Thymus (tissue), 11 donors: ENCODE measurements at regions not wholly inside any gene's neighbourhood (a gene's known extent, or its start where the extent isn't known, plus 50 kb on each side); places are given as distances from the start of the nearest gene placed in this dataset.

Source experiments
- DNase-seq, 9 donors: peaks; one replicate each; pipeline ENCODE4 v3.0.0-alpha.2; 2013; ENCODE audit warnings: low spot score in 9 of 9, low read depth in 6 of 9, missing footprints in 1 of 9
- H3K27ac ChIP-seq, 2 donors: one replicate each; pipeline ENCODE4 v1.5.1; 2013; ENCODE audit warnings: control low read depth in 1 of 2, low read depth in 1 of 2, low read length in 1 of 2, mild to moderate bottlenecking in 1 of 2, moderate library complexity in 1 of 2
- H3K27me3 ChIP-seq, 2 donors: one replicate each; pipeline ENCODE4 v1.5.1; 2013; ENCODE audit warnings: low read length in 1 of 2; ENCODE audit not compliant: control insufficient read depth in 2 of 2, insufficient read depth in 1 of 2
- H3K36me3 ChIP-seq, 2 donors: one replicate each; pipeline ENCODE4 v1.5.1; 2013; ENCODE audit warnings: low read length in 1 of 2, mild to moderate bottlenecking in 1 of 2, moderate library complexity in 1 of 2; ENCODE audit not compliant: control insufficient read depth in 2 of 2, insufficient read depth in 2 of 2
- H3K4me1 ChIP-seq, 2 donors: one replicate each; pipeline ENCODE4 v1.5.1; 2013; ENCODE audit warnings: low read length in 2 of 2; ENCODE audit not compliant: control insufficient read depth in 2 of 2, insufficient read depth in 2 of 2
- H3K4me3 ChIP-seq, 2 donors: one replicate each; pipeline ENCODE4 v1.5.1; 2013; ENCODE audit warnings: low read length in 2 of 2, control low read depth in 1 of 2, mild to moderate bottlenecking in 1 of 2
- H3K9me3 ChIP-seq, 2 donors: one replicate each; pipeline ENCODE4 v1.5.1; 2013; ENCODE audit warnings: low read length in 1 of 2, mild to moderate bottlenecking in 1 of 2; ENCODE audit not compliant: control insufficient read depth in 2 of 2, insufficient read depth in 1 of 2
- WGBS: extraction: QIAGEN DNeasy Blood & Tissue Kit; methylation state at CpG from one replicate; pipeline ENCODE4 v1.1.7; 2013; 5-methylcytosine and 5-hydroxymethylcytosine counted together
- donor health status: healthy.

DNA sequence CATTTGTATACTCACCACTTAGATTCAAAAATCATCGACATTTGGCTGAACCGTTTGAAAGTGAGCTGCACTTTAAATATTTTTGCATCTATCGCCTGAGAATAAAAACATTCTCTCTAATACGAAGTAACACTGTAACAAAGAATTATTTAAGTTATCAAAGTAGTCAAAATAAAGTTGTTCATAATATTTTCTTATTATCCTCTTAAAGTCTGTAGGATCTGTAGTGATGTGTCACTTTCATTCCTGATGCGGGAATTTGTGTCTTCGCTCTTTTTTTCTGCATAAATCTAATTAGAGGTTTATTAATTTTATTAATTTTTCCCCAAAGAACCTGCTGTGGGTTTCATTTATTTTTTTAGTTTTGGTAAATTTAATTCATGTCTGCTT is 74.8 kb downstream of the ETS2 start:
- Histone ChIP-seq H3K4me3 (no peak overlapping the region), H3K27ac (no peak overlapping the region), H3K4me1 (peaks cover 2 to 13% of the 10 kb centered on the region in 2 donors), H3K9me3 (peaks cover 0 to 3% of the 10 kb centered on the region in 2 donors), H3K27me3 (no peaks in the 10 kb centered on the region), H3K36me3 (no peaks in the 10 kb centered on the region)
- DNase-seq: no peak
- 99% methylated on average over 6 of the region's 6 CpGs for WGBS

GRCh38 chr21:38879912-38880576 is 74.3 kb downstream of the ETS2 start:
- WGBS: 95% methylated on average over 4 of the region's 4 CpGs
- no peak for DNase-seq
- H3K4me3 ChIP-seq: no peak overlapping the region
- no peaks in the 10 kb centered on the region for H3K27me3 ChIP-seq
- peaks cover 0 to 3% of the 10 kb centered on the region in 2 donors for H3K9me3 ChIP-seq
- H3K4me1 ChIP-seq: peaks cover 4 to 14% of the 10 kb centered on the region in 2 donors
- H3K36me3 ChIP-seq: no peaks in the 10 kb centered on the region
- H3K27ac ChIP-seq: no peak overlapping the region

DNA sequence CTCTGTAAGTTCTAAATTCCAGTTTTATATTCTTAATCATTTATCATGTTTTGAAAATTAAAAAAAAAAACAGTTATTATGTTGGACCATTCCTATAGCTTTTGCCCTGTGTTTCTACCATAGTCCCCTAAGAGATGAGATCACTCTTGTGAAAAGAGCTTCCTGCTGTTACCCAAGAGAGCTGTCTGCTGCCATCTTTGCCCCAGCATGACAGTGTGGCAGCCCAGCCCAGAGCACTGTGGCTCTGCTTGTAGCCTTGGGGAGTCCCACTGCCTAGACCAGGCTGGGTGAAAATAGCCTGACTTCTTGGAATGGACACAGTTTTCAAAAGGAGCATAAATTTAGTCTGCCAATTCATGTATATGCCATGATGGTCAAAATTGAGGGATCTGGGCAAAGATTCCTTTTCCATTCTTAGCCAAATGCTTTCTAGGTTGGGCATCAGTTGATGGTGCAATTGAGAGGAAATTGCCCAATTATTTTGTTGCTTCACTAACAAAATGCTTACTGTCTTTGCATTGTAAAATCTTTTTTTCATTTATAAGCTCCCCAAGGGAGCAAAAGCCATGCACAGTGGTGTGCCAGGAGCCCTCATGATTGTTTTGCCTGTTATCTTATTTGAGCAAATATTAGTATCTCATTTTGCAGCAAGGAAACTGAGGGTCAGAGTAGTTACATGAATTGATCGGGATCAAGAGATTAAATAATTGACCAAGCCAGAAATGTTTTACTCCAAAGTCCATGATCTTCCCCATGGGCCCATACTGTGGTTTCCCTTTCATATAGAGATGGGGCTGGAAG is 72.8 kb downstream of the ETS2 start:
- Histone ChIP-seq H3K36me3 (no peaks in the 10 kb centered on the region), H3K9me3 (peaks cover 0 to 3% of the 10 kb centered on the region in 2 donors), H3K27ac (no peak overlapping the region), H3K4me1 (peaks cover 4 to 14% of the 10 kb centered on the region in 2 donors), H3K27me3 (no peaks in the 10 kb centered on the region), H3K4me3 (no peak overlapping the region)
- DNase-seq: no peak
- WGBS: 92% methylated on average over 1 of the region's 1 CpG

DNA sequence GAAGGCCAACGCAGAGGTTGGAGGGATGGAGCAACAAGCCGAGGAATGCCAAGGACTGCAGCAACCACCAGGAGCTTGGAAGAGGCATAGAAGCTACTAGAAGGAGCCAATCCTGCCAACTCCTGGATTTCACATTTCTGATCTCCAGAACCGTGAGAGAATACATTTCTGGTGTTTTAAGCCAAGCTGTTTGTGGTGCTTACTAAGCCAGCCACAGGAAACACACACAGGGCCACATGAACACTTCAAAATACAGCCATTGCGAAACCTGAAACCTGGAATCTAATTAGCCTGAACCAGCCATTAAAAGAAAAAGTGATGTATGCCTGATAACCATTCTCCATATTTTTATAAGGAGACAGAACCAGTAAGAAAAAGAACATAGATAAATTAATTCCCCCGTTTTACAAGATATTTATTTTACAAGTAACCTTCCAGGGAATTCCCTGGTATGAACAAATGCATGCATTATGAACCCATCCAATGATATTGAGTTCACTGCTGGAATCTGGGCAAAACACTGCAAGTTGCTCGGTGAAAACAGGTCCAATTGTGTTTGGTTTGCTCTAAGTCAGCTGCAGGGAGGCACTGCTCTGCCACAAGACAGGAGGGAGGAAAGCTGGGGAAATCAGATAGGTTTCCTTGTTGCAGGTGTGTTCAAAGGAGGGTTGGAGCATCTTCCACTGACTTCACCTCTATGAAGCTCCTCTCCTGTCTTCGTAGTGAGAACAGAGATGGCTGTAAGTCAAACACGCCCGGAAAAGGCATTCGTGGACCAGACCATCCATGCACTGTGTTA is 70.2 kb downstream of the ETS2 start:
- DNase-seq: no peak
- Histone ChIP-seq H3K27ac (no peak overlapping the region), H3K4me3 (no peak overlapping the region), H3K9me3 (peaks cover 0 to 3% of the 10 kb centered on the region in 2 donors), H3K4me1 (peaks cover 4 to 14% of the 10 kb centered on the region in 2 donors), H3K27me3 (no peaks in the 10 kb centered on the region), H3K36me3 (no peaks in the 10 kb centered on the region)
- 51% methylated on average over 10 of the region's 10 CpGs for WGBS
